H9 (cell line): ENCODE measurements at regions not wholly inside any gene's neighbourhood (a gene's known extent, or its start where the extent isn't known, plus 50 kb on each side); places are given as distances from the start of the nearest gene placed in this dataset.

Experiments used
- DNase-seq: peaks from one replicate; pipeline ENCODE4 v3.0.0-alpha.2; 2017
- H2AFZ ChIP-seq: one replicate; pipeline ENCODE4 v1.6.1; 2013; ENCODE audit warnings: mild to moderate bottlenecking, low read length, control low read depth, moderate library complexity
- H2AK5ac ChIP-seq: 2 replicates; pipeline ENCODE4 v1.6.1; 2013; ENCODE audit warnings: low read length, control low read depth, mixed read lengths; ENCODE audit not compliant: insufficient read length
- H2BK120ac ChIP-seq: one replicate; pipeline ENCODE4 v1.6.1; 2013; ENCODE audit warnings: low read depth, mild to moderate bottlenecking, low read length, control low read depth, inconsistent platforms; ENCODE audit not compliant: poor library complexity, severe bottlenecking
- H2BK12ac ChIP-seq: 2 replicates; pipeline ENCODE4 v1.6.1; 2013; ENCODE audit warnings: low read length, control low read depth, mixed read lengths, low read depth; ENCODE audit not compliant: insufficient read length
- H2BK15ac ChIP-seq: 2 replicates; pipeline ENCODE4 v1.6.1; 2013; ENCODE audit warnings: low read depth, low read length, control low read depth
- H2BK20ac ChIP-seq: one replicate; pipeline ENCODE4 v1.6.1; 2013; ENCODE audit warnings: low read depth, mild to moderate bottlenecking, low read length, control low read depth, inconsistent platforms; ENCODE audit not compliant: poor library complexity, severe bottlenecking
- H2BK5ac ChIP-seq: 2 replicates; pipeline ENCODE4 v1.6.1; 2013; ENCODE audit warnings: low read length, control low read depth, mixed read lengths; ENCODE audit not compliant: insufficient read length
- H3K14ac ChIP-seq: 2 replicates; pipeline ENCODE4 v1.6.1; 2013; ENCODE audit warnings: low read length, control low read depth; ENCODE audit not compliant: insufficient read depth
- H3K18ac ChIP-seq: 2 replicates; pipeline ENCODE4 v1.6.1; 2013; ENCODE audit warnings: low read depth, mild to moderate bottlenecking, mixed read lengths, low read length, control low read depth; ENCODE audit not compliant: insufficient read length
- H3K23ac ChIP-seq: 2 replicates; pipeline ENCODE4 v1.6.1; 2013; ENCODE audit warnings: low read length, control low read depth, mixed read lengths, low read depth; ENCODE audit not compliant: insufficient read length
- H3K23me2 ChIP-seq: 2 replicates; pipeline ENCODE4 v1.6.1; 2013; ENCODE audit warnings: low read depth, mild to moderate bottlenecking, mixed read lengths, low read length, control low read depth; ENCODE audit not compliant: insufficient read length, poor library complexity, severe bottlenecking
- H3K27ac ChIP-seq: 2 replicates; pipeline ENCODE4 v1.5.1; 2013; ENCODE audit warnings: low read length, control low read depth, mixed read lengths, low read depth; ENCODE audit not compliant: insufficient read length
- H3K27me3 ChIP-seq: 2 replicates; pipeline ENCODE4 v1.6.1; 2013; ENCODE audit warnings: low read length, control low read depth, inconsistent platforms; ENCODE audit not compliant: insufficient read depth
- H3K4ac ChIP-seq: 2 replicates; pipeline ENCODE4 v1.6.1; 2013; ENCODE audit warnings: low read depth, mild to moderate bottlenecking, control low read depth, inconsistent platforms, low read length, moderate library complexity
- H3K4me1 ChIP-seq: 2 replicates; pipeline ENCODE4 v1.6.1; 2013; ENCODE audit warnings: low read length, control low read depth, inconsistent platforms; ENCODE audit not compliant: insufficient read depth
- H3K4me2 ChIP-seq: 2 replicates; pipeline ENCODE4 v1.6.1; 2013; ENCODE audit warnings: low read length, control low read depth, mixed read lengths; ENCODE audit not compliant: insufficient read length, insufficient read depth
- H3K56ac ChIP-seq: 2 replicates; pipeline ENCODE4 v1.6.1; 2013; ENCODE audit warnings: low read depth, mild to moderate bottlenecking, mixed read lengths, low read length, control low read depth; ENCODE audit not compliant: insufficient read length
- H3K79me1 ChIP-seq: 2 replicates; pipeline ENCODE4 v1.6.1; 2013; ENCODE audit warnings: low read depth, mild to moderate bottlenecking, moderate library complexity, low read length, control low read depth, inconsistent platforms; ENCODE audit not compliant: insufficient read depth, poor library complexity, severe bottlenecking
- H3K79me2 ChIP-seq: 2 replicates; pipeline ENCODE4 v1.6.1; 2013; ENCODE audit warnings: low read length, control low read depth, inconsistent platforms; ENCODE audit not compliant: insufficient read depth
- H3K9ac ChIP-seq: 2 replicates; pipeline ENCODE4 v1.6.1; 2013; ENCODE audit warnings: low read length, control low read depth, mixed read lengths; ENCODE audit not compliant: insufficient read length; ENCODE audit errors: extremely low read depth
- H3K9me3 ChIP-seq: one replicate; pipeline ENCODE4 v1.6.1; 2013; ENCODE audit warnings: low read depth, low read length, inconsistent platforms; ENCODE audit not compliant: control insufficient read depth
- H3T11ph ChIP-seq: one replicate; pipeline ENCODE4 v1.6.1; 2013; ENCODE audit warnings: mild to moderate bottlenecking, low read length, control low read depth, inconsistent platforms
- H4K20me1 ChIP-seq: one replicate; pipeline ENCODE4 v1.6.1; 2013; ENCODE audit not compliant: control insufficient read depth, insufficient read length, insufficient read depth
- H4K5ac ChIP-seq: 2 replicates; pipeline ENCODE4 v1.6.1; 2013; ENCODE audit warnings: low read depth, mild to moderate bottlenecking, mixed read lengths, low read length, control low read depth; ENCODE audit not compliant: insufficient read length
- H4K8ac ChIP-seq: replicated peaks from 2 replicates; pipeline ENCODE4 v1.6.1; 2013; ENCODE audit warnings: low read length, control low read depth, mixed read lengths, low read depth; ENCODE audit not compliant: insufficient read length
- H4K91ac ChIP-seq: 2 replicates; pipeline ENCODE4 v1.6.1; 2013; ENCODE audit warnings: low read depth, mild to moderate bottlenecking, moderate library complexity, mixed read lengths, low read length, control low read depth; ENCODE audit not compliant: insufficient read length
- H3K27ac Mint-ChIP-seq, 3 experiments: 2 replicates in 2 of 3; 3 replicates in 1 of 3; pipeline ENCODE4 v1.8.0; 2020 to 2021; ENCODE audit warnings: mixed read lengths in 3 of 3, mild to moderate bottlenecking in 1 of 3, moderate library complexity in 1 of 3
- H3K27me3 Mint-ChIP-seq: 2 replicates; pipeline ENCODE4 v1.8.0; 2021; ENCODE audit warnings: low read depth, mild to moderate bottlenecking, moderate library complexity, mixed read lengths
- H3K36me3 Mint-ChIP-seq, 3 experiments: 2 replicates in 2 of 3; 3 replicates in 1 of 3; pipeline ENCODE4 v1.8.0; 2020 to 2021; ENCODE audit warnings: low read depth in 3 of 3, mixed read lengths in 3 of 3; ENCODE audit not compliant: insufficient read depth in 1 of 3
- H3K4me1 Mint-ChIP-seq, 2 experiments: 2 replicates each; pipeline ENCODE4 v1.8.0; 2020; ENCODE audit warnings: mixed read lengths in 2 of 2
- H3K4me3 Mint-ChIP-seq, 2 experiments: 2 replicates in 1 of 2; 3 replicates in 1 of 2; pipeline ENCODE4 v1.8.0; 2020 to 2021; ENCODE audit warnings: mild to moderate bottlenecking in 2 of 2, mixed read lengths in 2 of 2, moderate library complexity in 1 of 2
- H3K9me3 Mint-ChIP-seq, 2 experiments: 2 replicates in 1 of 2; 3 replicates in 1 of 2; pipeline ENCODE4 v1.8.0; 2020; ENCODE audit warnings: mild to moderate bottlenecking in 2 of 2, mixed read lengths in 2 of 2, moderate library complexity in 1 of 2
- WGBS: extraction: QIAGEN DNeasy Blood & Tissue Kit; methylation state at CpG from one replicate; pipeline ENCODE4 v1.1.7; 2013; ENCODE audit warnings: missing lambda C conversion rate, low lambda C conversion rate, mixed read lengths; ENCODE audit not compliant: insufficient read length; ENCODE audit errors: extremely low coverage; 5-methylcytosine and 5-hydroxymethylcytosine counted together
- TF ChIP-seq, protein P1 (sequence below): fragments of 200-600 bp; sonication (generic); conservative IDR thresholded peaks from 3 replicates; pipeline ENCODE4 v1.8.0; 2021; ENCODE audit warnings: antibody characterized with exemption, mild to moderate bottlenecking

DNA sequence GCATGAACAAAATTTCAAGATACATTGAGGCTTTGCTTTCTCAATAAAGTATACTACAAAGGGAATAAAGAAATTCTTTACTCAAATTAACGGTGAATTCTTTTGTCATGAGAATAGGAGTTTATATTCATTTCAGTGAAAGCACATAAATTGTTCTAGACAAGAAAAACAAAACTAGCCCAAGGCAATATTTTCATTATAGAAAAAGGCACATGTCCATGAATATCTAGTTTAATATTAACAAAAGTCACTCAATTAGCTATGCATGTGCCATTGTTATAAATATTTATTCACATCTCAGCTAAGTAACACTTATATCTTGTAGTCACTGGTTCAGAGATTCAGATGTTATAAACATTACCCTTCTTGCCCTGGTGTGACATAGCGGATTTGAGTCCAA lies 369.3 kb downstream of the GPATCH2 start:
- TF ChIP-seq, protein P1, sequence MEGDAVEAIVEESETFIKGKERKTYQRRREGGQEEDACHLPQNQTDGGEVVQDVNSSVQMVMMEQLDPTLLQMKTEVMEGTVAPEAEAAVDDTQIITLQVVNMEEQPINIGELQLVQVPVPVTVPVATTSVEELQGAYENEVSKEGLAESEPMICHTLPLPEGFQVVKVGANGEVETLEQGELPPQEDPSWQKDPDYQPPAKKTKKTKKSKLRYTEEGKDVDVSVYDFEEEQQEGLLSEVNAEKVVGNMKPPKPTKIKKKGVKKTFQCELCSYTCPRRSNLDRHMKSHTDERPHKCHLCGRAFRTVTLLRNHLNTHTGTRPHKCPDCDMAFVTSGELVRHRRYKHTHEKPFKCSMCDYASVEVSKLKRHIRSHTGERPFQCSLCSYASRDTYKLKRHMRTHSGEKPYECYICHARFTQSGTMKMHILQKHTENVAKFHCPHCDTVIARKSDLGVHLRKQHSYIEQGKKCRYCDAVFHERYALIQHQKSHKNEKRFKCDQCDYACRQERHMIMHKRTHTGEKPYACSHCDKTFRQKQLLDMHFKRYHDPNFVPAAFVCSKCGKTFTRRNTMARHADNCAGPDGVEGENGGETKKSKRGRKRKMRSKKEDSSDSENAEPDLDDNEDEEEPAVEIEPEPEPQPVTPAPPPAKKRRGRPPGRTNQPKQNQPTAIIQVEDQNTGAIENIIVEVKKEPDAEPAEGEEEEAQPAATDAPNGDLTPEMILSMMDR = no peak
- Histone ChIP-seq H2BK15ac (no peak overlapping the region), H3K4me1 (no peaks in the 10 kb centered on the region), H3K27ac (no peak overlapping the region), H3K79me1 (no peaks in the 10 kb centered on the region), H2BK5ac (no peak overlapping the region), H3K23ac (no peak overlapping the region), H2AK5ac (no peak overlapping the region), H4K5ac (no peak overlapping the region), H3K18ac (no peak overlapping the region), H3K23me2 (no peaks in the 10 kb centered on the region), H2BK120ac (no peak overlapping the region), H3T11ph (no peak overlapping the region), H4K8ac (no peak overlapping the region), H3K9ac (no peak overlapping the region), H3K14ac (no peak overlapping the region), H3K4me2 (no peak overlapping the region), H2BK12ac (no peak overlapping the region), H3K9me3 (no peaks in the 10 kb centered on the region), H3K4ac (no peak overlapping the region), H2BK20ac (no peak overlapping the region), H4K20me1 (no peaks in the 10 kb centered on the region), H3K56ac (no peak overlapping the region), H2AFZ (no peak overlapping the region), H4K91ac (no peak overlapping the region), H3K27me3 (no peaks in the 10 kb centered on the region), H3K79me2 (no peaks in the 10 kb centered on the region)
- no peaks in the 10 kb centered on the region for H3K27me3 Mint-ChIP-seq
- no peak for DNase-seq
- H3K4me3 Mint-ChIP-seq = no peak overlapping the region
- no CpG with 5 or more reads among the region's 2 CpGs for WGBS
- peaks cover 0 to 2% of the 10 kb centered on the region in 2 experiments; a peak in 1 of 4 replicates for H3K4me1 Mint-ChIP-seq
- H3K27ac Mint-ChIP-seq = no peak overlapping the region
- no peaks in the 10 kb centered on the region for H3K36me3 Mint-ChIP-seq
- H3K9me3 Mint-ChIP-seq = peaks cover 0 to 3% of the 10 kb centered on the region in 2 experiments; a peak in 1 of 5 replicates
